Endothelial cell of umbilical vein (primary cell): ENCODE measurements at regions not wholly inside any gene's neighbourhood (a gene's known extent, or its start where the extent isn't known, plus 50 kb on each side); places are given as distances from the start of the nearest gene placed in this dataset.

ENCODE experiments used
- BruUV-seq: library from RNA; stranded (reverse); fragments of 400-500 nt; replicated peaks from 2 replicates; lab custom pipeline; 2021; lab: Mats Ljungman, UMichigan
- CTCF ChIA-PET: fragments of 300-600, 350-600 bp; sonication (Branson Sonifier 250); formaldehyde crosslinking; loops from one replicate; lab custom pipeline; 2021; ENCODE audit warnings: antibody characterized with exemption, inconsistent platforms; lab: Charles Lee
- POLR2A ChIA-PET: fragments of 300-600, 350-600 bp; sonication (Branson Sonifier 250); formaldehyde crosslinking; loops from one replicate; lab custom pipeline; 2021; ENCODE audit warnings: antibody characterized with exemption, inconsistent platforms; lab: Charles Lee
- DNase-seq: peaks from one replicate; pipeline ENCODE4 v3.0.0-alpha.2; 2011; ENCODE audit warnings: low read depth, low spot score
- FAIRE-seq: peaks from 2 replicates; lab custom pipeline; 2011; peaks lifted over from hg19 to GRCh38; lab: Jason Lieb, UNC
- H2AFZ ChIP-seq: 2 replicates; pipeline ENCODE4 v1.6.0; 2012; ENCODE audit warnings: low read depth, low read length, control low read depth, inconsistent platforms
- H3K27ac ChIP-seq: 2 replicates; pipeline ENCODE4 v1.5.1; 2011; ENCODE audit warnings: low read depth, mild to moderate bottlenecking, control low read depth, low read length, moderate library complexity; ENCODE audit not compliant: insufficient read depth
- H3K27me3 ChIP-seq, 2 experiments: 2 replicates each; pipeline versions ENCODE4 v1.6.0 to v1.6.1; 2011; ENCODE audit warnings: low read length in 2 of 2, mixed read lengths in 1 of 2; ENCODE audit not compliant: control insufficient read depth in 2 of 2, insufficient read depth in 2 of 2
- H3K36me3 ChIP-seq, 2 experiments: 2 replicates in 1 of 2; 3 replicates in 1 of 2; pipeline ENCODE4 v1.5.1; 2011; ENCODE audit warnings: low read length in 2 of 2, mild to moderate bottlenecking in 1 of 2, moderate library complexity in 1 of 2; ENCODE audit not compliant: control insufficient read depth in 2 of 2, insufficient read depth in 2 of 2; ENCODE audit errors: extremely low read depth in 1 of 2
- H3K4me1 ChIP-seq: 3 replicates; pipeline ENCODE4 v1.5.1; 2011; ENCODE audit warnings: mild to moderate bottlenecking, low read length; ENCODE audit not compliant: control insufficient read depth, insufficient read depth; ENCODE audit errors: extremely low read depth
- H3K4me2 ChIP-seq: 2 replicates; pipeline ENCODE4 v1.6.1; 2011; ENCODE audit warnings: low read length, control low read depth, mixed read lengths; ENCODE audit not compliant: insufficient read depth
- H3K4me3 ChIP-seq, 3 experiments: fragments of 200-600 bp in 1 of 3; sonication (generic), shearing (Covaris generic) in 1 of 3; replicated peaks in 1 of 3; 2 replicates each; pipeline ENCODE4 v1.5.1; 2011 to 2016; ENCODE audit warnings: control low read depth in 3 of 3, low read length in 3 of 3, mild to moderate bottlenecking in 2 of 3, inconsistent platforms in 1 of 3, low read depth in 1 of 3, moderate library complexity in 1 of 3; ENCODE audit not compliant: insufficient read depth in 1 of 3
- H3K79me2 ChIP-seq: 2 replicates; pipeline ENCODE4 v1.6.0; 2012; ENCODE audit warnings: low read length, inconsistent platforms; ENCODE audit not compliant: control insufficient read depth, insufficient read depth
- H3K9ac ChIP-seq: replicated peaks from 2 replicates; pipeline ENCODE3; 2011; ENCODE audit warnings: low read length, control low read depth; ENCODE audit not compliant: insufficient read depth; ENCODE audit errors: extremely low read depth
- H3K9me1 ChIP-seq: replicated peaks from 3 replicates; pipeline ENCODE4 v1.6.0; 2011; ENCODE audit warnings: mild to moderate bottlenecking, low read length; ENCODE audit not compliant: control insufficient read depth, insufficient read depth; ENCODE audit errors: extremely low read depth
- H3K9me3 ChIP-seq: replicated peaks from 2 replicates; pipeline ENCODE4 v1.5.1; 2012; ENCODE audit warnings: low read length, inconsistent platforms; ENCODE audit not compliant: control insufficient read depth, insufficient read depth
- H4K20me1 ChIP-seq: replicated peaks from 2 replicates; pipeline ENCODE3; 2011; ENCODE audit warnings: mild to moderate bottlenecking, low read length; ENCODE audit not compliant: control insufficient read depth, insufficient read depth; ENCODE audit errors: extremely low read depth
- FOS ChIP-seq: IDR thresholded peaks from 2 replicates; pipeline ENCODE4 v1.6.1; 2011; ENCODE audit warnings: mild to moderate bottlenecking, low read length, moderate library complexity, borderline replicate concordance; ENCODE audit not compliant: insufficient read depth
- GATA2 ChIP-seq: IDR thresholded peaks from 2 replicates; pipeline ENCODE4 v1.7.0; 2011; ENCODE audit warnings: low read depth, mild to moderate bottlenecking, moderate library complexity, mixed read lengths, low read length; ENCODE audit not compliant: insufficient read length, insufficient read depth
- JUN ChIP-seq: IDR thresholded peaks from 2 replicates; pipeline ENCODE4 v1.6.1; 2011; ENCODE audit warnings: borderline replicate concordance, low read depth; ENCODE audit not compliant: insufficient read length, insufficient read depth
- MYC ChIP-seq: IDR thresholded peaks from one replicate; pipeline ENCODE4 v1.6.1; 2011; ENCODE audit warnings: mild to moderate bottlenecking, low read depth, low read length
- POLR2A ChIP-seq: IDR thresholded peaks from 2 replicates; pipeline ENCODE4 v1.6.1; 2012; ENCODE audit warnings: low read depth, mild to moderate bottlenecking, control low read depth, low read length
- dilution Hi-C: fragments of 300-500 bp; cut with MboI; formaldehyde crosslinking; loops from one replicate; pipeline ENCODE4 v1.15.0; 2019; ENCODE audit warnings: low sequenced_read_pairs; ENCODE audit not compliant: extremely low pct_ligation_motif_present
- intact Hi-C: fragments of 100-400 bp; cut with micrococcal nuclease; formaldehyde crosslinking; loops from one replicate; pipeline ENCODE4 v1.10.0; 2022
- TF ChIP-seq, protein P1 (sequence below), 2 donors: IDR thresholded peaks; 1 replicate in 1 of 2; 2 replicates in 1 of 2; pipeline ENCODE4 v1.5.1; 2011; ENCODE audit warnings: low read length in 2 of 2, mild to moderate bottlenecking in 2 of 2, moderate library complexity in 2 of 2, control low read depth in 1 of 2, inconsistent platforms in 1 of 2, low read depth in 1 of 2; ENCODE audit not compliant: insufficient read depth in 1 of 2; ENCODE audit errors: extremely low read depth in 1 of 2
- TF ChIP-seq, protein P2 (sequence below): IDR thresholded peaks from 2 replicates; pipeline ENCODE4 v1.6.1; 2011; ENCODE audit not compliant: insufficient read depth, insufficient read length

DNA sequence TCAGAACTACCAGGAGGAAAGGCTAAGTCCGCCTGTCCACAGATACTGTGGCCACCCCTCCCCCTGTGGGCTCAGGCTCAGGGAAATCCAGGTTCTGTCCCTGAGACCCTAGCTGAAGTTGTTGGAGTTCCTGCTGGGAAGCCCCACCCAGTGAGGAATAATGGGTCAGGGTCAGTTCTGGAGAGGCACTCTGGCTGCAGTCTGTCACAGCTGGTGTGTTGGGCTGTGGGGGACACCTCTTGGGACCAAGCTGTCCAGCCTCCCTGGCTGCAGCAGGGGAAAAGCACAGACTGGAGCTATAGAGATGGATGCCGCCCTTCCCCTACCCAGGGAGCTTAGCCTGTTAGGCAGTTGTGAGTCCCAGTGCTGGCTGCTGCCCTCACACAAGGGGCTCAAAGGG is 65.1 kb upstream of the RGS21 start:
- TF ChIP-seq FOS (no peak), POLR2A (no peak), GATA2 (no peak), MYC (no peak), JUN (no peak)
- TF ChIP-seq, protein P1, sequence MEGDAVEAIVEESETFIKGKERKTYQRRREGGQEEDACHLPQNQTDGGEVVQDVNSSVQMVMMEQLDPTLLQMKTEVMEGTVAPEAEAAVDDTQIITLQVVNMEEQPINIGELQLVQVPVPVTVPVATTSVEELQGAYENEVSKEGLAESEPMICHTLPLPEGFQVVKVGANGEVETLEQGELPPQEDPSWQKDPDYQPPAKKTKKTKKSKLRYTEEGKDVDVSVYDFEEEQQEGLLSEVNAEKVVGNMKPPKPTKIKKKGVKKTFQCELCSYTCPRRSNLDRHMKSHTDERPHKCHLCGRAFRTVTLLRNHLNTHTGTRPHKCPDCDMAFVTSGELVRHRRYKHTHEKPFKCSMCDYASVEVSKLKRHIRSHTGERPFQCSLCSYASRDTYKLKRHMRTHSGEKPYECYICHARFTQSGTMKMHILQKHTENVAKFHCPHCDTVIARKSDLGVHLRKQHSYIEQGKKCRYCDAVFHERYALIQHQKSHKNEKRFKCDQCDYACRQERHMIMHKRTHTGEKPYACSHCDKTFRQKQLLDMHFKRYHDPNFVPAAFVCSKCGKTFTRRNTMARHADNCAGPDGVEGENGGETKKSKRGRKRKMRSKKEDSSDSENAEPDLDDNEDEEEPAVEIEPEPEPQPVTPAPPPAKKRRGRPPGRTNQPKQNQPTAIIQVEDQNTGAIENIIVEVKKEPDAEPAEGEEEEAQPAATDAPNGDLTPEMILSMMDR (IDR thresholded peaks at IDR 0.05; ENCODE audit: extremely low read depth in 1 of 2, insufficient read depth in 1 of 2, low read depth in 1 of 2, low read length in 2 of 2), result no peak
- TF ChIP-seq, protein P2, sequence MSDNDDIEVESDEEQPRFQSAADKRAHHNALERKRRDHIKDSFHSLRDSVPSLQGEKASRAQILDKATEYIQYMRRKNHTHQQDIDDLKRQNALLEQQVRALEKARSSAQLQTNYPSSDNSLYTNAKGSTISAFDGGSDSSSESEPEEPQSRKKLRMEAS, result no peak
- ChIA-PET POLR2A (no interaction called here), CTCF (no interaction called here)
- no peak for FAIRE-seq
- H3K27ac ChIP-seq, result no peak overlapping the region
- H3K4me1 ChIP-seq, result no peaks in the 10 kb centered on the region
- no peaks in the 10 kb centered on the region for H4K20me1 ChIP-seq
- dilution Hi-C loops, result no loop called here
- no peaks in the 10 kb centered on the region for H3K36me3 ChIP-seq
- H3K9me3 ChIP-seq, result no peaks in the 10 kb centered on the region
- no TSS peak for BruUV-seq
- no peak for DNase-seq
- H3K9me1 ChIP-seq, result no peaks in the 10 kb centered on the region
- H3K4me3 ChIP-seq, result no peak overlapping the region
- intact Hi-C loops, result no loop called here
- H3K4me2 ChIP-seq, result no peak overlapping the region
- H3K79me2 ChIP-seq, result no peaks in the 10 kb centered on the region
- no peak overlapping the region for H3K9ac ChIP-seq
- H2AFZ ChIP-seq, result no peak overlapping the region
- H3K27me3 ChIP-seq, result no peaks in the 10 kb centered on the region
